ENCODE measurements at regions not wholly inside any gene's neighbourhood (a gene's known extent, or its start where the extent isn't known, plus 50 kb on each side); places are given as distances from the start of the nearest gene placed in this dataset.
A peak's percentile ranks its signal among the peaks of the same experiment; 100 is the strongest.
"Not testable (repeated sequence)": the region's sequence is repeated elsewhere in the genome, so short reads cannot be mapped to it uniquely, and the experiment has no call there.

- no peak for DNase-seq (ENCODE audit: low read depth in 2 of 2)
These were observed 124.5 kb downstream of the DUSP6 start for GRCh38 chr12:89227774-89228173.

- DNase-seq (ENCODE audit: low read depth in 2 of 2): no peak
These were observed 126.4 kb downstream of the DUSP6 start for GRCh38 chr12:89225808-89226411.

- peak; percentile 24 to 43 for DNase-seq (ENCODE audit: low read depth in 2 of 2)
These were observed 126.9 kb downstream of the DUSP6 start for GRCh38 chr12:89225401-89225800.

- DNase-seq (ENCODE audit: low read depth in 2 of 2): not testable (repeated sequence)
These were observed 129.7 kb downstream of the DUSP6 start for GRCh38 chr12:89222580-89222979.

GRCh38 chr12:89217472-89217871 lies 134.8 kb downstream of the DUSP6 start:
- no peak for DNase-seq (ENCODE audit: low read depth in 2 of 2)

- DNase-seq (ENCODE audit: low read depth in 2 of 2): no peak
These were observed 135.9 kb downstream of the DUSP6 start for GRCh38 chr12:89216211-89216952.

GRCh38 chr12:89215196-89215595 lies 137.1 kb downstream of the DUSP6 start:
- DNase-seq (ENCODE audit: low read depth in 2 of 2): no peak

GRCh38 chr12:89213747-89214146 lies 138.6 kb downstream of the DUSP6 start:
- no peak for DNase-seq (ENCODE audit: low read depth in 2 of 2)

- no peak for DNase-seq (ENCODE audit: low read depth in 2 of 2)
These were observed 139.2 kb downstream of the DUSP6 start for GRCh38 chr12:89213139-89213538.

GRCh38 chr12:89212339-89212771 lies 139.9 kb downstream of the DUSP6 start:
- no peak for DNase-seq (ENCODE audit: low read depth in 2 of 2)

GRCh38 chr12:89211456-89211855 lies 140.8 kb downstream of the DUSP6 start:
- no peak for DNase-seq (ENCODE audit: low read depth in 2 of 2)

- no peak for DNase-seq (ENCODE audit: low read depth in 2 of 2)
These were observed 142.0 kb downstream of the DUSP6 start for GRCh38 chr12:89210277-89210676.

GRCh38 chr12:89208661-89209096 lies 143.6 kb downstream of the DUSP6 start:
- no peak for DNase-seq (ENCODE audit: low read depth in 2 of 2)

- no peak for DNase-seq (ENCODE audit: low read depth in 2 of 2)
These were observed 145.9 kb downstream of the DUSP6 start for GRCh38 chr12:89206390-89206789.

- no peak for DNase-seq (ENCODE audit: low read depth in 2 of 2)
These were observed 146.8 kb downstream of the DUSP6 start for GRCh38 chr12:89205517-89205916.

- DNase-seq (ENCODE audit: low read depth in 2 of 2): no peak
These were observed 149.2 kb downstream of the DUSP6 start for GRCh38 chr12:89203144-89203543.

- DNase-seq (ENCODE audit: low read depth in 2 of 2): no peak
These were observed 152.1 kb downstream of the DUSP6 start for GRCh38 chr12:89200217-89200616.

- no peak for DNase-seq (ENCODE audit: low read depth in 2 of 2)
These were observed 156.8 kb downstream of the DUSP6 start for GRCh38 chr12:89195470-89195869.

- DNase-seq (ENCODE audit: low read depth in 2 of 2): no peak
These were observed 157.6 kb downstream of the DUSP6 start for GRCh38 chr12:89194683-89195082.

GRCh38 chr12:89192429-89192828 lies 159.9 kb downstream of the DUSP6 start:
- DNase-seq (ENCODE audit: low read depth in 2 of 2): no peak

GRCh38 chr12:89191597-89191996 lies 160.7 kb downstream of the DUSP6 start:
- not testable (repeated sequence) for DNase-seq (ENCODE audit: low read depth in 2 of 2)

- no peak for DNase-seq (ENCODE audit: low read depth in 2 of 2)
These were observed 162.9 kb downstream of the DUSP6 start for GRCh38 chr12:89189448-89189847.

- no peak for DNase-seq (ENCODE audit: low read depth in 2 of 2)
These were observed 164.8 kb downstream of the DUSP6 start for GRCh38 chr12:89187507-89187906.
